Naive thymus-derived CD8-positive, alpha-beta T cell (primary cell): ENCODE measurements at regions not wholly inside any gene's neighbourhood (a gene's known extent, or its start where the extent isn't known, plus 50 kb on each side); places are given as distances from the start of the nearest gene placed in this dataset.

Experiments used
- ATAC-seq, 2 donors: fragments of 150-1000 bp; cut with Tn5 transposase in 1 of 2; sonication (Bioruptor Pico), chemical (Tn5 transposase) in 1 of 2; 1 replicate in 1 of 2; 2 replicates in 1 of 2; pipeline ENCODE4 v1.10.0; 2021; ENCODE audit warnings: mild to moderate bottlenecking in 2 of 2, moderate library complexity in 2 of 2
- POLR2A ChIA-PET: fragments of 350-600 bp; sonication (Branson Sonifier 250); formaldehyde crosslinking; loops from one replicate; lab custom pipeline; 2021; ENCODE audit warnings: antibody characterized with exemption; lab: Charles Lee
- DNase-seq, 10 donors: peaks; one replicate each; pipeline versions ENCODE4 v3.0.0 to v3.0.0-alpha.2; 2020 to 2022
- H3K27ac Mint-ChIP-seq, 10 donors: one replicate each; pipeline ENCODE4 v1.8.0; 2020 to 2022; ENCODE audit warnings: mild to moderate bottlenecking in 10 of 10, mixed read lengths in 10 of 10, moderate library complexity in 4 of 10, inconsistent platforms in 1 of 10
- H3K27me3 Mint-ChIP-seq, 5 donors: one replicate each; pipeline ENCODE4 v1.8.0; 2021 to 2022; ENCODE audit warnings: mixed read lengths in 5 of 5
- H3K36me3 Mint-ChIP-seq, 3 donors: one replicate each; pipeline ENCODE4 v1.8.0; 2020 to 2022; ENCODE audit warnings: mixed read lengths in 3 of 3, mild to moderate bottlenecking in 2 of 3, inconsistent platforms in 1 of 3
- H3K4me1 Mint-ChIP-seq, 4 donors: one replicate each; pipeline ENCODE4 v1.8.0; 2021 to 2022; ENCODE audit warnings: mixed read lengths in 4 of 4
- H3K4me3 Mint-ChIP-seq, 10 donors: one replicate each; pipeline ENCODE4 v1.8.0; 2020 to 2022; ENCODE audit warnings: mild to moderate bottlenecking in 10 of 10, mixed read lengths in 10 of 10, moderate library complexity in 6 of 10, inconsistent platforms in 1 of 10
- H3K9me3 Mint-ChIP-seq, 9 donors: one replicate each; pipeline ENCODE4 v1.8.0; 2020 to 2022; ENCODE audit warnings: mixed read lengths in 9 of 9, mild to moderate bottlenecking in 3 of 9, inconsistent platforms in 1 of 9, moderate library complexity in 1 of 9

DNA sequence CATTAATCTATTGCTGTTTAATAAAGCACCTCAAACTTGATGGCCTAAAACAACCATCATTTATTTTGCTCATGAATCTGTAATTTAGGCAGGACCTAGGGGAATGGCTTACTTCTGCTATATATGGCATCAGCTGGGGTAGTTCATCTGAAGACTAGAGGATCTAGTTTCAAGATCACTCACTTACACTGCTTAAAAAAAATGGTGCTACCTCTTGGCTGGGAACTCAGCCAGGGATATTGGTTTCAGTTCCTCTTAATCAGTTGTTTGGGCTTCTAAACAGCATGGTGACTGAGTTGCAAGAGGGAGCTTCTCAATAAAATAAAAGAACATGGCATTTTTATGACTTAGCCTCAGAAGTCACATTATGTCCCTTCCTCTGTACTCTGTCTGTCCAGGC, 142.0 kb downstream of the FAM114A2 start:
- no peak overlapping the region for H3K4me3 Mint-ChIP-seq
- POLR2A ChIA-PET = no interaction called here

DNA sequence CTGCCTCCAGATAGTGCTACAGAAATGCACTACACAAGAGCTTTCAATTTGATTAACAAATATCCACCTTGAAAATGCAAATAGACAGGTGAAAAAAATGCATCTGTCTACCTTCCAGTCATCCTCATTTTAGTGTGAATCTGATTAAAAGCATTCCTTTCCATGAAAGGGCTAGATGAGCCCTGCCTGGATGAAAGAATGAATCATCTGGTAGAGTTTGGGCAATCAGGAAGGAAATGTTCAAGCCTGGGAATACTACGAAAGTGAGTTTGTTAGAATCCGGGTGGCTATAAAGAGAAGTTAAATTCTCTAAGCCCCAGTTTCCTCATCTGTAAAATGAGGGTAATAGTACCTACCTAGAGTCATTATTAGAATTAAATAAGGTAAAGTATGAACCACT, 142.6 kb downstream of the FAM114A2 start:
- POLR2A ChIA-PET = no interaction called here
- H3K27ac Mint-ChIP-seq = no peak overlapping the region
- no peaks in the 10 kb centered on the region for H3K9me3 Mint-ChIP-seq
- H3K4me1 Mint-ChIP-seq = no peaks in the 10 kb centered on the region
- ATAC-seq = no peak
- H3K4me3 Mint-ChIP-seq = no peak overlapping the region
- H3K27me3 Mint-ChIP-seq = peaks cover 3 to 18% (median 7%) of the 10 kb centered on the region in 5 donors
- H3K36me3 Mint-ChIP-seq = no peaks in the 10 kb centered on the region
- no peak for DNase-seq

More for the DNA sequence above, 142.0 kb downstream of the FAM114A2 start:
- ATAC-seq (no peak), DNase-seq (no peak)
- Mint-ChIP-seq H3K27me3 (peaks cover 3 to 18% (median 7%) of the 10 kb centered on the region in 5 donors), H3K36me3 (no peaks in the 10 kb centered on the region), H3K9me3 (no peaks in the 10 kb centered on the region), H3K4me1 (no peaks in the 10 kb centered on the region), H3K27ac (no peak overlapping the region)

DNA sequence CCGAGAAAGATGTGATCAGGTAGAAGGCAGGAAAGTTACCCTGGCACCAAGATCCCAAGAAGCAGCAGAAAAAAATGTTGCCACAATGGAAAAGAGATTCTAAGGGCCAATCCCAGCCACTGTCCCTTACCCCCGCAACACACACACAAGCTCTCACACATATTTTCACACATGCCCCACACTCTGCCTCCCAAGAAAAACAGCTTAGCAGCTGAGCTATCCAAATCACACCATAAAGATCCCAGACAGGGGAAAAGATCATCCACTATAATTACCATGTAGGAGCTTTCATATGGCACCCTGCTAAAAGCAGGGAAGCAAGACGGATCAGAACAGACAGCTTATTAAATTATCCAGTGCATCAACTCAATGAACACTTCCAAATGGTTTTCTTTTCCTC, 143.4 kb downstream of the FAM114A2 start:
- H3K27me3 Mint-ChIP-seq = peaks cover 3 to 18% (median 7%) of the 10 kb centered on the region in 5 donors
- POLR2A ChIA-PET = no interaction called here
- no peak overlapping the region for H3K27ac Mint-ChIP-seq
- ATAC-seq (no peak), DNase-seq (no peak)
- H3K4me3 Mint-ChIP-seq = no peak overlapping the region
- H3K9me3 Mint-ChIP-seq = no peaks in the 10 kb centered on the region
- H3K4me1 Mint-ChIP-seq = no peaks in the 10 kb centered on the region
- no peaks in the 10 kb centered on the region for H3K36me3 Mint-ChIP-seq

DNA sequence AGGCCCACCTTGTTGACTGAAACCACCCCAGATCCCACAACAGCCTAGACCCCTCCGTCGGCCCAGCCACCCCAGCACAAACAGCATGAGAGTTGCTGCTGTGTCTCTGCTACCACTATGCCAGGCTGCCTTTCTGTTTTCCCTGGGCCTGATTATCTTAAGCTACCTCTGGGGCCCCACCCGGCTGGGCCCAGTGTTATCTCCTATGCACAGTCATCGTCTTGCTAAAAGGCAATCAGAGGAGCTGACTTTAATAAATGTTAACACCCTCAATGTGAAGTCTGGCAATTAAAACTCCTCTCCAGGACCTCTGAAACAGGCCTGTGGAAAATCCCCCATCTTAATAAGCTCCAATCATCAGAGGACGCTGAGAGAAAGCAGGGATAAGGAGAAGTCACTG, 144.9 kb downstream of the FAM114A2 start:
- DNase-seq (no peak), ATAC-seq (no peak)
- POLR2A ChIA-PET = no interaction called here
- no peak overlapping the region for H3K27ac Mint-ChIP-seq
- H3K9me3 Mint-ChIP-seq = no peaks in the 10 kb centered on the region
- H3K27me3 Mint-ChIP-seq = peaks cover 3 to 18% (median 7%) of the 10 kb centered on the region in 5 donors
- H3K4me3 Mint-ChIP-seq = no peak overlapping the region
- no peaks in the 10 kb centered on the region for H3K36me3 Mint-ChIP-seq
- no peaks in the 10 kb centered on the region for H3K4me1 Mint-ChIP-seq

DNA sequence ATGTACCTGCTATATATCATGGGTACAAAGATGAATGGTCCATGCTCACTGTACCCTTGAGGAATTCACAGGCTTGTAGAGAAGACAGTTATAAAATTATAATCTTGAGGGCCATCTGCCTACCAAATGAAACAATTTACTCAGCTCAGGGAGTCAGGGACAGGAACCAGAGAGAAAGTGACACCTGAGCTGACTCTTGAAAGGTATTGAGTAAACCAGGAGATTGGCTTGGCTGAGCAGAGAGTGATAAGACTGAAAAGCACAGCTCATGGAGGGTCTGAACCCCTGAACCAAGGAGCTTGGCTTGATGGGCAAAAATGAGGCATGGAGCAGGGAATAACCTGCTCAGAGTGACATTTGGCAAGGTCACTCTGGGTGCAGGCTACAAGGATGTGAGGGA, 147.3 kb downstream of the FAM114A2 start:
- H3K4me1 Mint-ChIP-seq = no peaks in the 10 kb centered on the region
- no peak for ATAC-seq
- H3K27me3 Mint-ChIP-seq = peaks cover 0 to 2% (median 0%) of the 10 kb centered on the region in 5 donors
- POLR2A ChIA-PET = no interaction called here
- H3K36me3 Mint-ChIP-seq = no peaks in the 10 kb centered on the region
- H3K4me3 Mint-ChIP-seq = no peak overlapping the region
- no peak for DNase-seq
- H3K27ac Mint-ChIP-seq = no peak overlapping the region
- H3K9me3 Mint-ChIP-seq = no peaks in the 10 kb centered on the region

DNA sequence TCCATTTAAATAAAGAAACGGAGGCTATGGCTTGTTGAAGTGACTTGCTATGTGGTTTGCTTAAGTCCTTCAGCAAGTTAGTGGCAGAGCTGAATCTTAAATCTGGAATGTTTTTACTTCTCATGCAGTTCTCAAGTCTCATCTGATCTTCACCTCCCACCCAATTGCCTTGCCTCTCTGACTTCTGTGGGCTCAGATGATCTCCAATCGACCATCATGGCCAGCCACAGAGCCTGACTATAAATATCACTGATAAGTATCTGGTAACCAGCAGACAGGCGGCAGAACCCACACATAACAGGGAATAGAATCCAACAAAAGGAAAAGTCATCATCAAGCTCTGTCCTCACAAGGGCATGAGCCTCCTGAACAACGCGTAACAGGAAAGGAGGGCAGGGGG, 149.9 kb downstream of the FAM114A2 start:
- ATAC-seq = no peak
- no peak overlapping the region for H3K27ac Mint-ChIP-seq
- no peaks in the 10 kb centered on the region for H3K36me3 Mint-ChIP-seq
- no peak for DNase-seq
- H3K4me1 Mint-ChIP-seq = no peaks in the 10 kb centered on the region
- H3K9me3 Mint-ChIP-seq = no peaks in the 10 kb centered on the region
- H3K4me3 Mint-ChIP-seq = no peak overlapping the region
- H3K27me3 Mint-ChIP-seq = peaks cover 0 to 3% (median 3%) of the 10 kb centered on the region in 5 donors
- POLR2A ChIA-PET = no interaction called here

DNA sequence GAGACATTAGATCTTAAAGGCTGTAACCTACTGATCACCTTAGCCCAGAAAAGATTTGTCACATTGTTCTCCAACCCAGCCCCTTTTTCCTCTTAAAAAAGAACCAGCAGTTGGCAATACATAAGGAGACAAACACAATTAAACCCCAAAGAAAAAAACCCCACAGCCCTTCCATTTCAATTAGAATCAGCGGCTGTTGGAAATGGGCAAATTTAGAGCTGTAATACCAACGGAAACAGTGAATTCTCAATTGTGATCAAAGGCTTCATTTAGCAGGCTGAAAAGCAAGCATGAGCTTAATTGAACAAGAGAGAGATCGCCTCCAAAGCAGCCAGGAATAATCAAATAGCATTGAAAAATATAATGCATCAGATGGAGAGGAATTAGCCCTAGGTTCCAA, 153.6 kb downstream of the FAM114A2 start:
- Mint-ChIP-seq H3K27ac (no peak overlapping the region), H3K4me3 (no peak overlapping the region), H3K9me3 (no peaks in the 10 kb centered on the region), H3K36me3 (no peaks in the 10 kb centered on the region), H3K4me1 (no peaks in the 10 kb centered on the region), H3K27me3 (peaks cover 3 to 18% (median 8%) of the 10 kb centered on the region in 5 donors)
- ATAC-seq (no peak), DNase-seq (no peak)
- POLR2A ChIA-PET = no interaction called here

DNA sequence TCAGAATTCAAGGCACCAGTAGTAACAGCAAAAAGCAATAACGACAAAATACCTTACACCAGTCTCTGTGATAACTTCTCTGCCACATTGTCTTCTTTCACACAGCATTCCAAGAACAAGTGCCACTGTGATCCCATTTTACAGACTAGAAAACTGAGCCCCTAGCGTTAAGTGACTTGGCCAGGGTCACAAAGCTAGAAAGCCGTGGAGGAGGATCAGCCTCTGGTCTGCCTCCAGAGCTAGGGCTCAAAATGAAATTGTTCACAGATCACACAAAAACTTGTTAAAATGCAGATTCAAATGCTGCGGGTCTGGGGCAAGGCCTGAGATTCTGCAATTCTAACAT, 154.1 kb downstream of the FAM114A2 start:
- POLR2A ChIA-PET = no interaction called here
- Mint-ChIP-seq H3K9me3 (no peaks in the 10 kb centered on the region), H3K27ac (no peak overlapping the region), H3K4me1 (no peaks in the 10 kb centered on the region), H3K36me3 (no peaks in the 10 kb centered on the region), H3K4me3 (no peak overlapping the region), H3K27me3 (peaks cover 3 to 18% (median 8%) of the 10 kb centered on the region in 5 donors)
- no peak for DNase-seq
- ATAC-seq = no peak

DNA sequence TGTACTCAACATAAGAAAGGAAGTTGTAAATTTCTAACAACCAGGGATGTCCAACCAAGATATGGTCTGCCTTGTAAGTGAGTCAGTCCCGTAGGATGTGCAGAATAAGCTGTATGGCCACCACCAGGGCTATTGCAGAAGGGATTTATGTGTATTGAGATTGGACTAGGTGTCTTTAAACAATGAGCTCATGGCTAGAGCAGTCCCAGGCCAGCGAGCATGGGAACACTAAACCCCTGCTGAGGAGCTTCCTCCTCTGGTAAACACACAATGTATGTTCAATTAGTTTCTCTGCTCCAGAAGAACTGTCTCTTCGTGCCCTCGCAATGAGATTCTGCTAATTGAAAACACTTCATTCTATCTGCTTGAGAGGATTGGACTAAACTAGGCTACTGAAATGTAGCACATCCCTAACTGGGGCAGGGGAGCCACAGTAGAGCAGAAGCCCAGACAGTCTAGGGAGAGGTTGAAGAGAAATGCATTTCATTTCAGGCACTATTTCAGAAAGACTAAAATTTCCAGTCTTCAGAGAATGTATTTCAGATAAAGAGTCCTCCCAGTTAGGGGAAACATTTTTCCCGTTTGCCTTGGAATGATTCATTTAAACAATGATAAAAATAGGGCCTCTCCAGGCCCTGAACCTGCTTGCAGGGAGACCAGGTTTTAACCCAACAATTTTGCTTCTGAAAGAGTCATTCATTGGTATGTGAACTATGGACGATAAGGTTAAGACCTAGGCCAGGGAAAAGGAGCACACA, 154.7 kb downstream of the FAM114A2 start:
- no peak for ATAC-seq
- H3K27me3 Mint-ChIP-seq = peaks cover 3 to 18% (median 8%) of the 10 kb centered on the region in 5 donors

DNA sequence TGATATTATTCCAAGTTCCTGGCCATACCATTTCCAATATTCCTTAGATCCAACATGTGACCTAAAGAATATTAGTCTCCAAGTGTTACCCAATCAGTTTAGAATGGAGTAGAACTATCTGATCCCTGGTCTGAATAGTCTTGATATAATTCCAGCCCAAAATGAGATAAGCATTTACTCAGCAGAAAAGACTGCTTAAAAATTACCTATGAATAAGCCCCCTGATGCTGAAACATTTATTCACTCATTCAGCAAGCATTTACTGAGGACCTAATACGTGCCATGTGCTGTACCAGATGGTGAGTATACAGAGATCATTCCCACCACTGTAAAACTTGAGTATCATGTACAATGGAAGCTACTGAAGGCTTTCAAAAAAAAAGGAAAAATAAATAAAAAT, 157.0 kb downstream of the FAM114A2 start:
- POLR2A ChIA-PET = no interaction called here

More for the DNA sequence above, 154.7 kb downstream of the FAM114A2 start:
- no peak overlapping the region for H3K27ac Mint-ChIP-seq
- POLR2A ChIA-PET = no interaction called here
- no peaks in the 10 kb centered on the region for H3K9me3 Mint-ChIP-seq
- no peak for DNase-seq
- H3K4me1 Mint-ChIP-seq = no peaks in the 10 kb centered on the region
- H3K36me3 Mint-ChIP-seq = no peaks in the 10 kb centered on the region
- H3K4me3 Mint-ChIP-seq = no peak overlapping the region

DNA sequence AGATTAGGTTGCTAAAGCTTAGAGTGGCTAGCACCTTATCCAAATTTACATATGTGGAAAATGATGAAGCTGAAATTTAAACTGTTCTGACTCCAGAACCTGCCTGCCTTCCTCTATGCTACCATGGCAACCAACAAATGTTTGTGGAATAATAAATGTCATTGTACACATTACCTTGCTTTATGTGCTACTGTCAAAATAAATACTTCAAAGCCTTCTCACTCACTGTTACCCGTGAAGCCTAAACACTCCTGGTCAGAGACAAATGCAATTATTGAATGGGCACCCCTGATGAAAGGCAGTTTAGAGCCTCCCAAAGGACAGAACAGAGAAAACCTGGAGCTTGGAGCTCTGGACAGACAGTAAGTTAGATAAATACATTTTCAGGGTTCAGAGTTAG, 158.6 kb downstream of the FAM114A2 start:
- Mint-ChIP-seq H3K4me3 (no peak overlapping the region), H3K4me1 (no peaks in the 10 kb centered on the region), H3K27ac (no peak overlapping the region), H3K27me3 (peaks cover 3 to 26% (median 11%) of the 10 kb centered on the region in 5 donors), H3K9me3 (no peaks in the 10 kb centered on the region), H3K36me3 (no peaks in the 10 kb centered on the region)
- POLR2A ChIA-PET = no interaction called here
- DNase-seq (no peak), ATAC-seq (no peak)

More for the DNA sequence above, 157.0 kb downstream of the FAM114A2 start:
- no peak overlapping the region for H3K27ac Mint-ChIP-seq
- no peaks in the 10 kb centered on the region for H3K9me3 Mint-ChIP-seq
- H3K4me1 Mint-ChIP-seq = no peaks in the 10 kb centered on the region
- H3K27me3 Mint-ChIP-seq = peaks cover 3 to 20% (median 12%) of the 10 kb centered on the region in 5 donors
- DNase-seq = no peak
- H3K36me3 Mint-ChIP-seq = no peaks in the 10 kb centered on the region
- H3K4me3 Mint-ChIP-seq = no peak overlapping the region
- ATAC-seq = no peak

DNA sequence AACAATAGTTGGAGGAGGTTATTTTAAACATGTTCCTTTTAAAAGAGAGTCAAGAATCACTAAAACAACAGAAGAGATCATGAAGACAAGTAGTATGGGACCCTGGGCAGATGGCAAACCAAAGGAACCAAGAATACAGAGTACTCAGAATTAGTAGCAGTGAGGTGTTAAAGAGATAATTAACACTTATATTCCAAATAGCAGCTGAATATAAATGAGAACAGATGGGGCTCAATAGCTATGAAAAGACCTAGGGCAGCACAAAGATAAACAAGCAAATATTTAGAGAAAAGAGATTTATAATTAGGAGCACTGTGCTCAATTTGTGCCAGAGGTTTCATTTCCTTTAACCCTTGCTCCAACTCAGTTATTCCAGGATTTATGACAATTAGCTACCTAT, 159.1 kb downstream of the FAM114A2 start:
- Mint-ChIP-seq H3K4me1 (no peaks in the 10 kb centered on the region), H3K4me3 (no peak overlapping the region), H3K27ac (no peak overlapping the region), H3K9me3 (peaks cover 0 to 3% (median 0%) of the 10 kb centered on the region in 9 donors), H3K36me3 (no peaks in the 10 kb centered on the region), H3K27me3 (peaks cover 7 to 26% (median 14%) of the 10 kb centered on the region in 5 donors)
- ATAC-seq (no peak), DNase-seq (no peak)
- POLR2A ChIA-PET = no interaction called here

DNA sequence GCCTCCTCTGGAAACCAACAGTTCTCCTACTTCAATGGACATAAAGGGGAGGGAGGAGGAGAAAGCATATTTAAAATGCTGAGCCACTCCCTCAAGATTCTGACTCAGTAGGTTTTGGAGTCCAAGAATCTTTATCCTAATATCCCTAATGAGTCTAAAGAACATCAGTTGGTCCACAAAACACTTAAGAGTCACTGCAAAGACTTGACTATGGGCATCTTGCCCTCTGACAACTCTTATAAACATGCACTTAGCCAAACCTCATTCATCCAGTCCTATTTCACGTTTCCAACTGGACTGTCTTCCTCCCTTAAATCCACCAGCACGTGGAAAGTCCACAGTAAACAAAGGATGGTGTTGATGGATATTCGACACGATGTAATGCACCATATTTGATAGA, 172.5 kb downstream of the FAM114A2 start:
- no peaks in the 10 kb centered on the region for H3K4me1 Mint-ChIP-seq
- peaks cover 0 to 10% (median 0%) of the 10 kb centered on the region in 9 donors for H3K9me3 Mint-ChIP-seq
- peaks cover 0 to 1% (median 0%) of the 10 kb centered on the region in 3 donors for H3K36me3 Mint-ChIP-seq
- ATAC-seq (no peak), DNase-seq (no peak)
- H3K27ac Mint-ChIP-seq = no peak overlapping the region
- H3K4me3 Mint-ChIP-seq = no peak overlapping the region
- H3K27me3 Mint-ChIP-seq = peaks cover 0 to 18% (median 4%) of the 10 kb centered on the region in 5 donors
- POLR2A ChIA-PET = no interaction called here

DNA sequence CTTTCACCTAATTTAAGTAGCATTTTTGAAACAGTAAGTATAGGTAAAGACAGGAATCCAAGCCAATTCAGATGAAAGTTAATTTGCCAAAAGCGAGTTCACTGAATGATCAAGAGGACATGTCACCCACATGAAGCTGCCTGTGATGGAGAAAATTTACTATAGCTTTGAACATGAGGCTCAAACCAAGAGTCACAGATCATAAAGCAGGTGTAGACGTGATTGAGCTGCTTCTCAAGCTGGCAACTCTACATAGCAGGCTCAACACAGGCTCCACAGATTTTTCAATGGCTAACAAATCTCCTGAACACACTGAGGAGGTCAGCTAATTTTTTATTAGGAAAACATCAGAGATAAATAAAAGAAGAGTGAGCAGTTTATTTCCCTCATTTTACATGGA, 173.7 kb downstream of the FAM114A2 start:
- H3K36me3 Mint-ChIP-seq = peaks cover 0 to 1% (median 0%) of the 10 kb centered on the region in 3 donors
- ATAC-seq = no peak
- POLR2A ChIA-PET = no interaction called here

More for the DNA sequence above, 173.7 kb downstream of the FAM114A2 start:
- no peak overlapping the region for H3K27ac Mint-ChIP-seq
- peaks cover 0 to 10% (median 0%) of the 10 kb centered on the region in 9 donors for H3K9me3 Mint-ChIP-seq
- H3K4me1 Mint-ChIP-seq = no peaks in the 10 kb centered on the region
- no peak for DNase-seq
- no peak overlapping the region for H3K4me3 Mint-ChIP-seq
- H3K27me3 Mint-ChIP-seq = peaks cover 2 to 11% (median 6%) of the 10 kb centered on the region in 5 donors
